ENCODE measurements at regions not wholly inside any gene's neighbourhood (a gene's known extent, or its start where the extent isn't known, plus 50 kb on each side); places are given as distances from the start of the nearest gene placed in this dataset.

GRCh38 chr16:50953290-50953689, 197.8 kb downstream of the SALL1 start:
- Histone ChIP-seq H3K4me3 (ENCODE audit: low read depth, low read length) (no peak overlapping the region), H3K27me3 (ENCODE audit: control insufficient read depth, insufficient read depth, low read length) (no peaks in the 10 kb centered on the region), H3K36me3 (ENCODE audit: control insufficient read depth, insufficient read depth, low read length) (no peaks in the 10 kb centered on the region)
- POLR2A ChIA-PET, result no interaction called here
- TF ChIP-seq CTCF (IDR thresholded peaks at IDR 0.05; ENCODE audit: insufficient read depth, low read depth, low read length), result no peak
- CTCF ChIA-PET, result no interaction called here
- no peak for DNase-seq (ENCODE audit: low read depth)

GRCh38 chr16:50950955-50951354, 200.1 kb downstream of the SALL1 start:
- no peak for TF ChIP-seq CTCF (IDR thresholded peaks at IDR 0.05; ENCODE audit: insufficient read depth, low read depth, low read length)
- Histone ChIP-seq H3K36me3 (ENCODE audit: control insufficient read depth, insufficient read depth, low read length) (no peaks in the 10 kb centered on the region), H3K4me3 (ENCODE audit: low read depth, low read length) (no peak overlapping the region), H3K27me3 (ENCODE audit: control insufficient read depth, insufficient read depth, low read length) (no peaks in the 10 kb centered on the region)
- ChIA-PET POLR2A (no interaction called here), CTCF (no interaction called here)
- DNase-seq (ENCODE audit: low read depth), result no peak

- POLR2A ChIA-PET, result no interaction called here
- DNase-seq (ENCODE audit: low read depth), result no peak
- Histone ChIP-seq H3K4me3 (ENCODE audit: low read depth, low read length) (no peak overlapping the region), H3K27me3 (ENCODE audit: control insufficient read depth, insufficient read depth, low read length) (no peaks in the 10 kb centered on the region), H3K36me3 (ENCODE audit: control insufficient read depth, insufficient read depth, low read length) (no peaks in the 10 kb centered on the region)
- CTCF ChIA-PET, result no interaction called here
- TF ChIP-seq CTCF (IDR thresholded peaks at IDR 0.05; ENCODE audit: insufficient read depth, low read depth, low read length), result no peak
Measured at GRCh38 chr16:50948268-50948930, 202.7 kb downstream of the SALL1 start.

DNA sequence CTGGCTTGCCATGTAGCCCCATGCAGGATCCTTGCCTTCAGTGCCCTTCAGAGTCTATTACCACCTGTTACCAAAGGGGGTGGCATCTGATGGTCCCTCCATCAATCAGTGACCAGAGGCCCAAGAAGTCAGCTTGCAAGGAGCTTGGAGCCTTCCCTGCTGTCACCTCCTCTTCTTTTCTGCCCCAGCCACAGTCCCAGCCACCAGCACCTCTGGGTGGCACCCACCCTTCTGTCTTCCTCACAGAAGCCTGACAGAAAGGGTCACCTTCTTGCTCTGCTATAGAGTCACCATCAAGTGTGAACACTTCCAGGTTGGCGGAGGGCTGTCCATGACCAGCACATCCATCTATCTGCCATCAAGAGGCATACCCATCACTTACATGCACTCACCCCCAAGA, 203.2 kb downstream of the SALL1 start:
- CTCF ChIA-PET, result no interaction called here

GRCh38 chr16:50946606-50947005, 204.5 kb downstream of the SALL1 start:
- DNase-seq (ENCODE audit: low read depth), result no peak
- ChIA-PET CTCF (no interaction called here), POLR2A (no interaction called here)
- TF ChIP-seq CTCF (IDR thresholded peaks at IDR 0.05; ENCODE audit: insufficient read depth, low read depth, low read length), result no peak
- H3K27me3 ChIP-seq (ENCODE audit: control insufficient read depth, insufficient read depth, low read length), result no peaks in the 10 kb centered on the region
- H3K36me3 ChIP-seq (ENCODE audit: control insufficient read depth, insufficient read depth, low read length), result no peaks in the 10 kb centered on the region
- H3K4me3 ChIP-seq (ENCODE audit: low read depth, low read length), result no peak overlapping the region

More for the DNA sequence above, 203.2 kb downstream of the SALL1 start:
- POLR2A ChIA-PET, result no interaction called here
- DNase-seq (ENCODE audit: low read depth), result no peak
- no peak for TF ChIP-seq CTCF (IDR thresholded peaks at IDR 0.05; ENCODE audit: insufficient read depth, low read depth, low read length)
- Histone ChIP-seq H3K4me3 (ENCODE audit: low read depth, low read length) (no peak overlapping the region), H3K36me3 (ENCODE audit: control insufficient read depth, insufficient read depth, low read length) (no peaks in the 10 kb centered on the region), H3K27me3 (ENCODE audit: control insufficient read depth, insufficient read depth, low read length) (no peaks in the 10 kb centered on the region)
